Vagina (tissue), 2 donors: ENCODE measurements at regions not wholly inside any gene's neighbourhood (a gene's known extent, or its start where the extent isn't known, plus 50 kb on each side); places are given as distances from the start of the nearest gene placed in this dataset.

Experiments used
- POLR2A ChIP-seq, 2 donors: fragments of 450-650 bp; IDR thresholded peaks; one replicate each; pipeline ENCODE4 v1.6.1; 2017; ENCODE audit warnings: antibody characterized with exemption in 2 of 2, mild to moderate bottlenecking in 2 of 2, moderate library complexity in 2 of 2
- POLR2AphosphoS5 ChIP-seq, 2 donors: sonication (generic); formaldehyde crosslinking; IDR thresholded peaks; one replicate each; pipeline ENCODE4 v1.9.0; 2017; ENCODE audit warnings: antibody characterized with exemption in 2 of 2, mild to moderate bottlenecking in 2 of 2, low read depth in 1 of 2; ENCODE audit not compliant: insufficient read depth in 1 of 2
- TF ChIP-seq, protein P1 (sequence below), 3 experiments: fragments of 450-650 bp in 2 of 3; fragments of 200-600 bp in 1 of 3; sonication (generic) in 1 of 3; IDR thresholded peaks; one replicate each; pipeline ENCODE4 v1.5.1; 2017 to 2019; ENCODE audit warnings: antibody characterized with exemption in 3 of 3, mild to moderate bottlenecking in 2 of 3, moderate library complexity in 2 of 3

GRCh38 chr7:50211130-50212015 lies 93.1 kb upstream of the IKZF1 start:
- TF ChIP-seq POLR2AphosphoS5 (IDR thresholded peaks at IDR 0.05; ENCODE audit: insufficient read depth in 1 of 2, low read depth in 1 of 2), result no peak
- TF ChIP-seq, protein P1, sequence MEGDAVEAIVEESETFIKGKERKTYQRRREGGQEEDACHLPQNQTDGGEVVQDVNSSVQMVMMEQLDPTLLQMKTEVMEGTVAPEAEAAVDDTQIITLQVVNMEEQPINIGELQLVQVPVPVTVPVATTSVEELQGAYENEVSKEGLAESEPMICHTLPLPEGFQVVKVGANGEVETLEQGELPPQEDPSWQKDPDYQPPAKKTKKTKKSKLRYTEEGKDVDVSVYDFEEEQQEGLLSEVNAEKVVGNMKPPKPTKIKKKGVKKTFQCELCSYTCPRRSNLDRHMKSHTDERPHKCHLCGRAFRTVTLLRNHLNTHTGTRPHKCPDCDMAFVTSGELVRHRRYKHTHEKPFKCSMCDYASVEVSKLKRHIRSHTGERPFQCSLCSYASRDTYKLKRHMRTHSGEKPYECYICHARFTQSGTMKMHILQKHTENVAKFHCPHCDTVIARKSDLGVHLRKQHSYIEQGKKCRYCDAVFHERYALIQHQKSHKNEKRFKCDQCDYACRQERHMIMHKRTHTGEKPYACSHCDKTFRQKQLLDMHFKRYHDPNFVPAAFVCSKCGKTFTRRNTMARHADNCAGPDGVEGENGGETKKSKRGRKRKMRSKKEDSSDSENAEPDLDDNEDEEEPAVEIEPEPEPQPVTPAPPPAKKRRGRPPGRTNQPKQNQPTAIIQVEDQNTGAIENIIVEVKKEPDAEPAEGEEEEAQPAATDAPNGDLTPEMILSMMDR (IDR thresholded peaks at IDR 0.05), result no peak
- TF ChIP-seq POLR2A (IDR thresholded peaks at IDR 0.05), result no peak
